OCI-LY7 (cell line): ENCODE measurements at regions not wholly inside any gene's neighbourhood (a gene's known extent, or its start where the extent isn't known, plus 50 kb on each side); places are given as distances from the start of the nearest gene placed in this dataset.

Experiments used
- BruUV-seq: library from RNA; stranded (reverse); fragments of 400-500 nt; replicated peaks from 2 replicates; lab custom pipeline; 2021; lab: Mats Ljungman, UMichigan
- CTCF ChIA-PET: fragments of 300-600 bp; sonication (Branson Sonifier 250); formaldehyde crosslinking; loops from one replicate; lab custom pipeline; 2022; ENCODE audit warnings: antibody characterized with exemption; ENCODE audit not compliant: unreplicated experiment; lab: Charles Lee
- POLR2A ChIA-PET: fragments of 300-600 bp; sonication (Branson Sonifier 250); formaldehyde crosslinking; loops from one replicate; lab custom pipeline; 2022; ENCODE audit warnings: antibody characterized with exemption; lab: Charles Lee
- DNase-seq: peaks from one replicate; pipeline ENCODE4 v3.0.0-alpha.2; 2015; ENCODE audit warnings: low spot score
- H2AFZ ChIP-seq: fragments of 200-600 bp; sonication (generic), shearing (Covaris generic); 2 replicates; pipeline ENCODE4 v1.6.1; 2014; ENCODE audit warnings: mild to moderate bottlenecking, antibody characterized with exemption, low read length, moderate library complexity
- H3K27ac ChIP-seq: fragments of 200-600 bp; sonication (generic); 2 replicates; pipeline ENCODE4 v1.5.1; 2014; ENCODE audit warnings: mixed run types, low read depth, mild to moderate bottlenecking, moderate library complexity, low read length, inconsistent platforms; ENCODE audit not compliant: poor library complexity, severe bottlenecking
- H3K36me3 ChIP-seq: fragments of 200-600 bp; sonication (generic); 2 replicates; pipeline ENCODE4 v1.6.1; 2014; ENCODE audit warnings: mild to moderate bottlenecking, antibody characterized with exemption, low read length, moderate library complexity, mixed read lengths; ENCODE audit not compliant: insufficient read depth
- H3K4me1 ChIP-seq: fragments of 200-600 bp; sonication (generic); 2 replicates; pipeline ENCODE4 v1.5.1; 2014; ENCODE audit warnings: mild to moderate bottlenecking, low read length; ENCODE audit not compliant: insufficient read depth, poor library complexity, severe bottlenecking
- H3K4me2 ChIP-seq: fragments of 200-600 bp; sonication (generic); 2 replicates; pipeline ENCODE4 v1.6.1; 2014; ENCODE audit warnings: mild to moderate bottlenecking, low read length
- H3K4me3 ChIP-seq: fragments of 200-600 bp; sonication (generic); 2 replicates; pipeline ENCODE4 v1.5.1; 2014; ENCODE audit warnings: mild to moderate bottlenecking, low read depth, low read length; ENCODE audit not compliant: poor library complexity, severe bottlenecking
- H3K79me2 ChIP-seq: fragments of 200-600 bp; sonication (generic); 2 replicates; pipeline ENCODE4 v1.6.1; 2016; ENCODE audit warnings: low read depth, mild to moderate bottlenecking, low read length, moderate library complexity, mixed read lengths; ENCODE audit not compliant: insufficient read depth
- H3K9me2 ChIP-seq: fragments of 200-600 bp; sonication (generic); 2 replicates; pipeline ENCODE4 v1.6.1; 2016; ENCODE audit warnings: mild to moderate bottlenecking, low read length, mixed read lengths; ENCODE audit not compliant: insufficient read depth
- H3K9me3 ChIP-seq: fragments of 200-600 bp; sonication (generic); 2 replicates; pipeline ENCODE4 v1.6.1; 2014; ENCODE audit warnings: mild to moderate bottlenecking, mixed run types, low read length, mixed read lengths
- H4K20me1 ChIP-seq: fragments of 200-600 bp; sonication (generic); 2 replicates; pipeline ENCODE4 v1.6.1; 2014; ENCODE audit warnings: mild to moderate bottlenecking, antibody characterized with exemption, low read length, moderate library complexity, mixed read lengths; ENCODE audit not compliant: insufficient read depth
- CTCF ChIP-seq: fragments of 200-600 bp; sonication (generic); conservative IDR thresholded peaks from 2 replicates; pipeline ENCODE4 v1.5.1; 2014; ENCODE audit warnings: mild to moderate bottlenecking, antibody characterized with exemption, low read length, moderate library complexity, mixed read lengths
- EZH2phosphoT487 ChIP-seq: fragments of 200-600 bp; sonication (generic); IDR thresholded peaks from 2 replicates; pipeline ENCODE4 v1.6.1; 2018; ENCODE audit warnings: low read depth, borderline replicate concordance, mild to moderate bottlenecking, mixed run types, antibody characterized with exemption, low read length, moderate library complexity, mixed read lengths
- intact Hi-C: fragments of 100-400 bp; cut with micrococcal nuclease; formaldehyde crosslinking; loops from one replicate; pipeline ENCODE4 v1.10.0; 2022; ENCODE audit not compliant: unreplicated experiment

GRCh38 chr11:112394304-112394703, 133.6 kb upstream of the PLET1 start:
- Histone ChIP-seq H3K27ac (no peak overlapping the region), H2AFZ (no peak overlapping the region), H3K9me3 (no peaks in the 10 kb centered on the region), H3K4me3 (no peak overlapping the region), H4K20me1 (no peaks in the 10 kb centered on the region), H3K4me1 (no peaks in the 10 kb centered on the region), H3K79me2 (no peaks in the 10 kb centered on the region), H3K36me3 (no peaks in the 10 kb centered on the region), H3K9me2 (no peaks in the 10 kb centered on the region), H3K4me2 (no peak overlapping the region)
- BruUV-seq = no TSS peak
- intact Hi-C loops = no loop called here
- no peak for TF ChIP-seq CTCF
- TF ChIP-seq EZH2phosphoT487 = no peak
- ChIA-PET POLR2A (no interaction called here), CTCF (no interaction called here)
- no peak for DNase-seq

GRCh38 chr11:112396076-112396475, 135.4 kb upstream of the PLET1 start:
- no peak overlapping the region for H3K4me2 ChIP-seq
- H3K27ac ChIP-seq = no peak overlapping the region
- no peak overlapping the region for H3K4me3 ChIP-seq
- no peaks in the 10 kb centered on the region for H3K4me1 ChIP-seq
- H3K36me3 ChIP-seq = no peaks in the 10 kb centered on the region
- intact Hi-C loops = no loop called here
- DNase-seq = no peak
- no TSS peak for BruUV-seq
- CTCF ChIA-PET = no interaction called here
- no peaks in the 10 kb centered on the region for H3K9me3 ChIP-seq
- TF ChIP-seq CTCF = no peak
- TF ChIP-seq EZH2phosphoT487 = no peak
- H2AFZ ChIP-seq = no peak overlapping the region
- no peaks in the 10 kb centered on the region for H4K20me1 ChIP-seq
- POLR2A ChIA-PET = no interaction called here
- no peaks in the 10 kb centered on the region for H3K9me2 ChIP-seq
- H3K79me2 ChIP-seq = no peaks in the 10 kb centered on the region

- intact Hi-C loops = no loop called here
- TF ChIP-seq EZH2phosphoT487 (no peak), CTCF (no peak)
- no TSS peak for BruUV-seq
- no peak for DNase-seq
- no peaks in the 10 kb centered on the region for H3K9me2 ChIP-seq
- no peak overlapping the region for H3K4me2 ChIP-seq
- POLR2A ChIA-PET = interaction anchor here (0.5 kb wide), 1 partner anchor 264 kb away, joined by 3 read pairs; no protein-coding TSS in a partner anchor
- no peak overlapping the region for H2AFZ ChIP-seq
- H3K36me3 ChIP-seq = no peaks in the 10 kb centered on the region
- no peaks in the 10 kb centered on the region for H3K4me1 ChIP-seq
- no peaks in the 10 kb centered on the region for H3K79me2 ChIP-seq
- H3K4me3 ChIP-seq = no peak overlapping the region
- CTCF ChIA-PET = no interaction called here
- no peaks in the 10 kb centered on the region for H4K20me1 ChIP-seq
- H3K27ac ChIP-seq = no peak overlapping the region
- H3K9me3 ChIP-seq = no peaks in the 10 kb centered on the region
Observed at GRCh38 chr11:112398798-112399478, 138.3 kb upstream of the PLET1 start.
